NOMO-1 treated with DMSO at 0.1 percent for 48 hours (cell line): ENCODE measurements at regions not wholly inside any gene's neighbourhood (a gene's known extent, or its start where the extent isn't known, plus 50 kb on each side); places are given as distances from the start of the nearest gene placed in this dataset.

Experiments
- DNase-seq: peaks from one replicate; lab custom pipeline; 2025; ENCODE audit not compliant: unreplicated experiment; lab: John Stamatoyannopoulos, UW

- no peak for DNase-seq
Observed at GRCh38 chr10:128312250-128312649, 186.0 kb upstream of the MKI67 start.

- DNase-seq: no peak
Observed at GRCh38 chr10:128314686-128315085, 188.5 kb upstream of the MKI67 start.

GRCh38 chr10:128316121-128316726 lies 190.0 kb upstream of the MKI67 start:
- DNase-seq: no peak

- no peak for DNase-seq
Observed at GRCh38 chr10:128316925-128317324, 190.7 kb upstream of the MKI67 start.

- no peak for DNase-seq
Observed at GRCh38 chr10:128318366-128318765, 192.1 kb upstream of the MKI67 start.

- no peak for DNase-seq
Observed at GRCh38 chr10:128318913-128319312, 192.7 kb upstream of the MKI67 start.

- DNase-seq: no peak
Observed at GRCh38 chr10:128322106-128322505, 195.9 kb upstream of the MKI67 start.

- DNase-seq: no peak
Observed at GRCh38 chr10:128322950-128323349, 196.7 kb upstream of the MKI67 start.

- DNase-seq: no peak
Observed at GRCh38 chr10:128324058-128324827, 198.0 kb upstream of the MKI67 start.

GRCh38 chr10:128325788-128326187 lies 199.6 kb upstream of the MKI67 start:
- DNase-seq: no peak

- DNase-seq: no peak
Observed at GRCh38 chr10:128326251-128326650, 200.0 kb upstream of the MKI67 start.

- no peak for DNase-seq
Observed at GRCh38 chr10:128326851-128327250, 200.6 kb upstream of the MKI67 start.

- DNase-seq: no peak
Observed at GRCh38 chr10:128336401-128336800, 210.2 kb upstream of the MKI67 start.

- DNase-seq: no peak
Observed at GRCh38 chr10:128337860-128338378, 211.7 kb upstream of the MKI67 start.

- no peak for DNase-seq
Observed at GRCh38 chr10:128338951-128339350, 212.7 kb upstream of the MKI67 start.

GRCh38 chr10:128339753-128340152 lies 213.5 kb upstream of the MKI67 start:
- no peak for DNase-seq

- no peak for DNase-seq
Observed at GRCh38 chr10:128345353-128345752, 219.1 kb upstream of the MKI67 start.

- no peak for DNase-seq
Observed at GRCh38 chr10:128360783-128361182, 234.6 kb upstream of the MKI67 start.

- no peak for DNase-seq
Observed at GRCh38 chr10:128361487-128361886, 235.3 kb upstream of the MKI67 start.

- DNase-seq: no peak
Observed at GRCh38 chr10:128362514-128362913, 236.3 kb upstream of the MKI67 start.

- no peak for DNase-seq
Observed at GRCh38 chr10:128364631-128365030, 238.4 kb upstream of the MKI67 start.

- no peak for DNase-seq
Observed at GRCh38 chr10:128365156-128365725, 239.0 kb upstream of the MKI67 start.
